WTC11 (cell line): ENCODE measurements at regions not wholly inside any gene's neighbourhood (a gene's known extent, or its start where the extent isn't known, plus 50 kb on each side); places are given as distances from the start of the nearest gene placed in this dataset.
"Not testable (repeated sequence)": the region's sequence is repeated elsewhere in the genome, so short reads cannot be mapped to it uniquely, and the experiment has no call there.

Experiments used
- ATAC-seq: fragments of 200-7000 bp; cut with Tn5 transposase; 2 replicates; pipeline ENCODE4 v1.10.0; 2021; ENCODE audit warnings: mild to moderate bottlenecking, moderate library complexity
- CTCF ChIA-PET: fragments of 300-600 bp; sonication (Branson Sonifier 250); formaldehyde crosslinking; loops from one replicate; lab custom pipeline; 2021; ENCODE audit warnings: antibody characterized with exemption; lab: Charles Lee
- POLR2A ChIA-PET: fragments of 350-600 bp; sonication (Branson Sonifier 250); formaldehyde crosslinking; loops from one replicate; lab custom pipeline; 2021; ENCODE audit warnings: antibody characterized with exemption; lab: Charles Lee
- DNase-seq: peaks from one replicate; pipeline ENCODE4 v3.0.0; 2021; ENCODE audit warnings: low spot score
- H3K27ac Mint-ChIP-seq: 2 replicates; pipeline ENCODE4 v1.8.0; 2021; ENCODE audit warnings: mixed read lengths
- H3K27me3 Mint-ChIP-seq: 2 replicates; pipeline ENCODE4 v1.8.0; 2021; ENCODE audit warnings: low read depth, mild to moderate bottlenecking, moderate library complexity, mixed read lengths
- H3K36me3 Mint-ChIP-seq: 2 replicates; pipeline ENCODE4 v1.8.0; 2021; ENCODE audit warnings: mixed read lengths
- H3K4me1 Mint-ChIP-seq: 2 replicates; pipeline ENCODE4 v1.8.0; 2022; ENCODE audit warnings: mixed read lengths
- H3K4me3 Mint-ChIP-seq: 2 replicates; pipeline ENCODE4 v1.8.0; 2021; ENCODE audit warnings: mild to moderate bottlenecking, moderate library complexity, mixed read lengths
- H3K9me3 Mint-ChIP-seq: 2 replicates; pipeline ENCODE4 v1.8.0; 2021; ENCODE audit warnings: mixed read lengths
- ATF1 ChIP-seq: sonication (generic); formaldehyde crosslinking; IDR thresholded peaks from 2 replicates; pipeline ENCODE4 v1.8.1; 2023; ENCODE audit warnings: mild to moderate bottlenecking, moderate library complexity, missing genetic modification reagents
- ATF6 ChIP-seq: sonication (generic); formaldehyde crosslinking; IDR thresholded peaks from 2 replicates; pipeline ENCODE4 v1.8.1; 2023; ENCODE audit warnings: mild to moderate bottlenecking, missing genetic modification reagents
- CREM ChIP-seq: sonication (generic); formaldehyde crosslinking; IDR thresholded peaks from 2 replicates; pipeline ENCODE4 v1.8.1; 2022; ENCODE audit warnings: mild to moderate bottlenecking, missing genetic modification reagents, moderate library complexity
- E2F4 ChIP-seq: sonication (generic); formaldehyde crosslinking; IDR thresholded peaks from 2 replicates; pipeline ENCODE4 v1.8.1; 2022; ENCODE audit warnings: low read depth, mild to moderate bottlenecking, moderate library complexity, missing genetic modification reagents, borderline replicate concordance
- ESRRA ChIP-seq: sonication (generic); formaldehyde crosslinking; IDR thresholded peaks from 2 replicates; pipeline ENCODE4 v1.8.1; 2022; ENCODE audit warnings: mild to moderate bottlenecking, missing genetic modification reagents, borderline replicate concordance
- GRHL2 ChIP-seq: fragments of 250-450 bp; sonication (Bioruptor Pico); IDR thresholded peaks from 2 replicates; pipeline ENCODE4 v1.8.0; 2022; ENCODE audit warnings: mild to moderate bottlenecking, moderate library complexity; ENCODE audit not compliant: insufficient replicate concordance, severe bottlenecking
- IRF1 ChIP-seq: sonication (generic); formaldehyde crosslinking; IDR thresholded peaks from 2 replicates; pipeline ENCODE4 v1.8.0; 2023; ENCODE audit warnings: missing genetic modification reagents
- JAZF1 ChIP-seq: fragments of 250-450 bp; sonication (Bioruptor Pico); IDR thresholded peaks from 2 replicates; pipeline ENCODE4 v1.9.0; 2021; ENCODE audit warnings: moderate library complexity, mild to moderate bottlenecking, inconsistent platforms
- MAX ChIP-seq: sonication (generic); formaldehyde crosslinking; IDR thresholded peaks from 2 replicates; pipeline ENCODE4 v1.8.0; 2022; ENCODE audit warnings: mild to moderate bottlenecking, missing genetic modification reagents
- MXD4 ChIP-seq: fragments of 250-450 bp; sonication (Bioruptor Pico); IDR thresholded peaks from 2 replicates; pipeline ENCODE4 v1.8.0; 2021; ENCODE audit warnings: mild to moderate bottlenecking, moderate library complexity, borderline replicate concordance
- MYBL2 ChIP-seq: sonication (generic); formaldehyde crosslinking; IDR thresholded peaks from 2 replicates; pipeline ENCODE4 v1.8.1; 2023; ENCODE audit warnings: mild to moderate bottlenecking, moderate library complexity, missing genetic modification reagents
- NR2C2 ChIP-seq: sonication (generic); formaldehyde crosslinking; IDR thresholded peaks from 2 replicates; pipeline ENCODE4 v1.8.0; 2022; ENCODE audit warnings: mild to moderate bottlenecking, missing genetic modification reagents
- OVOL2 ChIP-seq: fragments of 250-450 bp; sonication (Bioruptor Pico); IDR thresholded peaks from 2 replicates; pipeline ENCODE4 v1.9.0; 2021; ENCODE audit warnings: mild to moderate bottlenecking, borderline replicate concordance
- PRRX2 ChIP-seq: fragments of 250-450 bp; sonication (Bioruptor Pico); IDR thresholded peaks from 2 replicates; pipeline ENCODE4 v1.8.0; 2021; ENCODE audit warnings: mild to moderate bottlenecking
- RELA ChIP-seq: sonication (generic); formaldehyde crosslinking; IDR thresholded peaks from 2 replicates; pipeline ENCODE4 v1.8.1; 2022; ENCODE audit warnings: missing genetic modification reagents, mild to moderate bottlenecking, borderline replicate concordance
- SOX15 ChIP-seq: fragments of 250-450 bp; sonication (Bioruptor Pico); IDR thresholded peaks from 2 replicates; pipeline ENCODE4 v1.9.0; 2021; ENCODE audit warnings: mild to moderate bottlenecking
- SP1 ChIP-seq: sonication (generic); formaldehyde crosslinking; conservative IDR thresholded peaks from 2 replicates; pipeline ENCODE4 v1.8.1; 2022; ENCODE audit warnings: missing genetic modification reagents
- TEAD1 ChIP-seq: sonication (generic); formaldehyde crosslinking; IDR thresholded peaks from 2 replicates; pipeline ENCODE4 v1.8.0; 2022; ENCODE audit warnings: mild to moderate bottlenecking, missing genetic modification reagents
- TEAD4 ChIP-seq: sonication (generic); formaldehyde crosslinking; IDR thresholded peaks from 2 replicates; pipeline ENCODE4 v1.8.0; 2022; ENCODE audit warnings: mild to moderate bottlenecking, missing genetic modification reagents
- TP53 ChIP-seq: sonication (generic); formaldehyde crosslinking; IDR thresholded peaks from 2 replicates; pipeline ENCODE4 v1.8.1; 2023; ENCODE audit warnings: mild to moderate bottlenecking, missing genetic modification reagents
- ZNF121 ChIP-seq: sonication (generic); formaldehyde crosslinking; IDR thresholded peaks from 2 replicates; pipeline ENCODE4 v1.8.0; 2023; ENCODE audit warnings: missing genetic modification reagents
- ZNF263 ChIP-seq: sonication (generic); formaldehyde crosslinking; IDR thresholded peaks from 2 replicates; pipeline ENCODE4 v1.8.1; 2022; ENCODE audit warnings: low read depth, mild to moderate bottlenecking, moderate library complexity, missing genetic modification reagents
- ZNF317 ChIP-seq: sonication (generic); formaldehyde crosslinking; IDR thresholded peaks from 2 replicates; pipeline ENCODE4 v1.8.1; 2023; ENCODE audit warnings: low read depth, mild to moderate bottlenecking, moderate library complexity, missing genetic modification reagents, borderline replicate concordance
- ZNF425 ChIP-seq: fragments of 250-450 bp; sonication (Bioruptor Pico); conservative IDR thresholded peaks from 2 replicates; pipeline ENCODE4 v1.9.0; 2021; ENCODE audit warnings: mild to moderate bottlenecking
- ZNF671 ChIP-seq: fragments of 250-450 bp; sonication (Bioruptor Pico); IDR thresholded peaks from 2 replicates; pipeline ENCODE4 v1.8.0; 2021; ENCODE audit warnings: mild to moderate bottlenecking

- no peak for TF ChIP-seq ATF6 (CRISPR knock-in tag)
- TF ChIP-seq, all 79 proteins: peak for 0
Measured at GRCh38 chr12:74245458-74245857, 292.2 kb upstream of the ATXN7L3B start (continued).

GRCh38 chr12:74250891-74251290, 286.7 kb upstream of the ATXN7L3B start:
- H3K27ac Mint-ChIP-seq, result no peak overlapping the region
- ChIA-PET POLR2A (no interaction called here), CTCF (no interaction called here)
- ATAC-seq (no peak), DNase-seq (no peak)
- TF ChIP-seq SOX15 (no peak), ZNF671 (CRISPR knock-in tag) (no peak), TEAD4 (CRISPR knock-in tag) (no peak), ATF1 (no peak), TEAD1 (CRISPR knock-in tag) (no peak), MAX (CRISPR knock-in tag) (no peak), TP53 (CRISPR knock-in tag) (no peak)
- peaks cover 32% of the 10 kb centered on the region for H3K9me3 Mint-ChIP-seq
- 0 out of 2 replicates have a peak, but pooled peaks cover under 1% of the 10 kb centered on the region for H3K4me1 Mint-ChIP-seq
- no peak overlapping the region for H3K4me3 Mint-ChIP-seq
- peaks cover 25% of the 10 kb centered on the region for H3K36me3 Mint-ChIP-seq
- H3K27me3 Mint-ChIP-seq, result no peaks in the 10 kb centered on the region; the same call in 1 of the 2 replicates

GRCh38 chr12:74253826-74254225, 283.8 kb upstream of the ATXN7L3B start:
- H3K27ac Mint-ChIP-seq, DNase-seq, CTCF ChIA-PET, H3K4me3 Mint-ChIP-seq, H3K27me3 Mint-ChIP-seq, H3K4me1 Mint-ChIP-seq, POLR2A ChIA-PET, ATAC-seq: not testable (repeated sequence)
- peaks cover 21% of the 10 kb centered on the region for H3K36me3 Mint-ChIP-seq
- peaks cover 29% of the 10 kb centered on the region for H3K9me3 Mint-ChIP-seq

GRCh38 chr12:74254784-74255183, 282.9 kb upstream of the ATXN7L3B start:
- Mint-ChIP-seq H3K4me1 (peaks cover 8% of the 10 kb centered on the region), H3K4me3 (no peak overlapping the region), H3K36me3 (peaks cover 21% of the 10 kb centered on the region), H3K27ac (no peak overlapping the region), H3K27me3 (no peaks in the 10 kb centered on the region; the same call in 1 of the 2 replicates), H3K9me3 (peaks cover 29% of the 10 kb centered on the region)
- ATAC-seq, result no peak
- no peak for TF ChIP-seq OVOL2 (CRISPR knock-in tag)
- TF ChIP-seq ZNF121 (CRISPR knock-in tag), result no peak
- TF ChIP-seq ZNF263 (CRISPR knock-in tag), result no peak
- TF ChIP-seq MXD4 (CRISPR knock-in tag), result no peak
- no peak for TF ChIP-seq ESRRA (CRISPR knock-in tag)
- no peak for TF ChIP-seq SP1 (CRISPR knock-in tag)
- TF ChIP-seq CREM (CRISPR knock-in tag), result no peak
- TF ChIP-seq RELA (CRISPR knock-in tag), result no peak
- no peak for TF ChIP-seq NR2C2 (CRISPR knock-in tag)
- TF ChIP-seq MYBL2 (CRISPR knock-in tag), result no peak
- no peak for TF ChIP-seq GRHL2 (CRISPR knock-in tag)
- no peak for TF ChIP-seq TP53 (CRISPR knock-in tag)
- DNase-seq, result no peak
- ChIA-PET POLR2A (no interaction called here), CTCF (no interaction called here)

GRCh38 chr12:74259199-74259598, 278.4 kb upstream of the ATXN7L3B start:
- POLR2A ChIA-PET, result no interaction called here
- H3K4me3 Mint-ChIP-seq, result no peak overlapping the region
- CTCF ChIA-PET, result no interaction called here
- H3K27me3 Mint-ChIP-seq, result no peaks in the 10 kb centered on the region
- H3K4me1 Mint-ChIP-seq, result peaks cover 26% of the 10 kb centered on the region
- no peak for DNase-seq
- ATAC-seq, result no peak
- H3K27ac Mint-ChIP-seq, result no peak overlapping the region; the same call in 1 of the 2 replicates
- peaks cover 3% of the 10 kb centered on the region for H3K36me3 Mint-ChIP-seq
- peaks cover 11% of the 10 kb centered on the region for H3K9me3 Mint-ChIP-seq
- TF ChIP-seq IRF1 (CRISPR knock-in tag) (no peak), JAZF1 (CRISPR knock-in tag) (no peak), E2F4 (CRISPR knock-in tag) (no peak), ZNF317 (CRISPR knock-in tag) (no peak), PRRX2 (CRISPR knock-in tag) (no peak), ZNF425 (CRISPR knock-in tag) (no peak)
